Umbilical cord (tissue), 1 donor: ENCODE measurements at regions not wholly inside any gene's neighbourhood (a gene's known extent, or its start where the extent isn't known, plus 50 kb on each side); places are given as distances from the start of the nearest gene placed in this dataset.
"Not testable (repeated sequence)": the region's sequence is repeated elsewhere in the genome, so short reads cannot be mapped to it uniquely, and the experiment has no call there.

Experiments used
- DNase-seq: peaks from one replicate; pipeline ENCODE4 v3.0.0-alpha.2; 2015; ENCODE audit warnings: low spot score

DNA sequence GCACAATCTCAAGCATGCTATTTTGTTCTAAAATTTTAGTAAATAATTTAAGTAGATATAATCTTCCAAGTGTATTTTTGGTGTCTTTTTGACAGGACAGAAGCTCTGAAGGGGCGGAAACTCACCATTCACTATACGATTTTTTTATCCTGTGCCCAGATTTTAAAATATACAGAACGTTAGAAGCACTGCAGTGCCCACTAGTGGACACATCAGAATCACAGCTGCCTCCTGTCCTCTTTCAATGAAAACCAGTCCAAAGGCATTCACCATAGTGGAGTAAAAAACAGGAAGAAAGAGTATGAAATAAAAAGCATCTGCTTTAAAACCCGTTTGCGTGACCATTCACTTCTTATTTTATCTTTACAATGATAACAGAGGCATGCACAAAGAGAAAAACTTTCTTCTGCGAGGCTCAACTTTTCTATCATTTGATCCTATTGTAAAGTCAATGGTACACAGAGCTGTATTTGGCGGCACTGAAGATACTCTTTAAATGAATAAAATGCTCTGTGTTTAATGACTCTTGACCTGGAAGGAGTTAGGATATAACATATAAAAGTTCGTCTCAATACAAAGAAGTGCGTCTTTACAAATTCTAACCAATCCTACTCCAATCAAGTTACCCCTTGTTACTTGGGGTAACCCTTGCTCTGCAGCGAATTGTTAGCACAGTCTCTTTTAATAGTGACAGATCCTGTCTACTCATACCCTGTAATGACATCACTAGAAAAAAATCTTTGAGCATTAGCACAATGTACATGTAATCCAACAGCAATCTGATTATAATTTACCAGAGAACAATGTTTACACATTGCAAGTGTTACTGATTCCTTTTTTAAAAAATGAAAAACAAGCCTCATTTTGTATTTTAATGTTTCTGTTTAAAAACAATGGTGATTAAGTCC, 339.8 kb upstream of the PSMD7 start:
- DNase-seq = peak; percentile 89

DNA sequence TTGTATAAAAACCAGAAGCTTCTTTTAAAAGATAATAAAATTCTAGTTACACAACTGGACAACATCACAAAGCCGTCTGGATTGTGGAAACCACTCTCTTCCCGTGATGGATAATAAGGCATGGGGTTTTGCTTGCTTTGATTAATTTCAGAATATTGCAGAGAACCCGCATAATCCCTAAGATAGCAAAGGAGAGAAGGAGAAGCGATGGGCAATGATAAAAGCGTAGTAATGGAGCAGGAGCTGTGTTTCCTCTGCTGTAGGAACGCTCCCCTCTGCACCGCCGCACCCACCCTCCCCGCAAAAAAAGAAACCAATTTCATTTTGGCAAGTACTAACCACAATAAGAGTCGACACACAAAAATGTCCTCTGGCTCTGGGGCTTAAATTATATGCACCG, 340.9 kb upstream of the PSMD7 start:
- peak; percentile 59 for DNase-seq

- DNase-seq = no peak
Measured at GRCh38 chr16:73955255-73955654, 341.4 kb upstream of the PSMD7 start.

- peak; percentile 83 for DNase-seq
Measured at GRCh38 chr16:73951481-73951880, 345.1 kb upstream of the PSMD7 start.

DNA sequence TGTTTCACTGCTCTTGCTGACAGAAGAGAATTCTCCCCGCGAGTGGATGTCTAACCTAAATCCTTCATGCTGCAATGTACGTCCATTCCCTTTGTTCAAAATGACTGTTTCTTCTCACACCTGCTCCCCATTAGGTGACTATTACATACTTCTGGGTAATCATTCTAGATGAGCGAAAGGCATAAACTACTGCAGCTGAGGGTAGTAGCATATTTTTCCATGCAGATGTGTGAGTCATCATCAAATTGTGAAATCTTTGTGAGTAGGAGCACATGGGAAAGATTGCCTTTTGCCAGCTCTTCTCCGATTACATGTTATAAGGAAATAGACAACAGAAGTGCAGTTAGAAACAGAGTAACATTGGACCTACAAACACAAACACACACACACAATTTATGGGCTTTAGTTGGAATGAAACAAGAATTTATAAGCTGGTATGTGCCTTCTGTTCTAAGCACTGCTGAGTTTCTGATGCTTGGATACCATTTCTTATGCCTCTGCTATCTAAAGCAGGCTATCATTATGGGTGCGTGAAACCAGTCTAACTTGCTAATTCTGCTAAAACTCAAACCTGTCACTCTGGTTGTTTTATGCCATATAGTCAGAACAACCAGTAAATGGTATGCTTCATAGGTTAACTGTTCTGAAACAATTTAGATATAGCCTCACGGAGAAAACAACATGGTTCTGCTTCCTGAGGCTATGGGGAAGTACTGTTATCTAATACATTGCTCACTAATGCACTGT, 346.9 kb upstream of the PSMD7 start:
- peak; percentile 95 for DNase-seq

DNA sequence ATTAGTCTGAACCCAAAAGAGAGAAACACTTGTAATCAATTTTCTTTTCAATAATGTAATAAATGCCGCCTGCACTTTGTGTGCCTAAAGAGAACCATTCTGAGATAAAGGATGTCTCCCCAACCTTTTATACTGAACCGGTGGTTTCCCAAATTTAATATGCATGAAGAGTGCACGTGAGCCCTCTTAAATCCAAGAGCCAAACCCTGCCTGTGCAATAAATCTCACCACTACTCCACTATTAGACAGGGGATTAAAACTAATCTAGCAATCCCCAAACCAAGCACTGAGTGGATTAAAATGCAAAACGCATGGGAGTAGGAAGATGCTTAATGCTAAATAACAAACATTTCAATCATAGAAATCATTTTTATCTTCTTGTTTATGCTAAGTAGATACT, 351.0 kb upstream of the PSMD7 start:
- no peak for DNase-seq

- not testable (repeated sequence) for DNase-seq
Measured at GRCh38 chr16:73943184-73943583, 353.4 kb upstream of the PSMD7 start.

- DNase-seq = not testable (repeated sequence)
Measured at GRCh38 chr16:73940786-73941185, 355.8 kb upstream of the PSMD7 start.

- no peak for DNase-seq
Measured at GRCh38 chr16:73923951-73924350, 372.7 kb upstream of the PSMD7 start.

GRCh38 chr16:73921295-73921694, 375.3 kb upstream of the PSMD7 start:
- DNase-seq = no peak

DNA sequence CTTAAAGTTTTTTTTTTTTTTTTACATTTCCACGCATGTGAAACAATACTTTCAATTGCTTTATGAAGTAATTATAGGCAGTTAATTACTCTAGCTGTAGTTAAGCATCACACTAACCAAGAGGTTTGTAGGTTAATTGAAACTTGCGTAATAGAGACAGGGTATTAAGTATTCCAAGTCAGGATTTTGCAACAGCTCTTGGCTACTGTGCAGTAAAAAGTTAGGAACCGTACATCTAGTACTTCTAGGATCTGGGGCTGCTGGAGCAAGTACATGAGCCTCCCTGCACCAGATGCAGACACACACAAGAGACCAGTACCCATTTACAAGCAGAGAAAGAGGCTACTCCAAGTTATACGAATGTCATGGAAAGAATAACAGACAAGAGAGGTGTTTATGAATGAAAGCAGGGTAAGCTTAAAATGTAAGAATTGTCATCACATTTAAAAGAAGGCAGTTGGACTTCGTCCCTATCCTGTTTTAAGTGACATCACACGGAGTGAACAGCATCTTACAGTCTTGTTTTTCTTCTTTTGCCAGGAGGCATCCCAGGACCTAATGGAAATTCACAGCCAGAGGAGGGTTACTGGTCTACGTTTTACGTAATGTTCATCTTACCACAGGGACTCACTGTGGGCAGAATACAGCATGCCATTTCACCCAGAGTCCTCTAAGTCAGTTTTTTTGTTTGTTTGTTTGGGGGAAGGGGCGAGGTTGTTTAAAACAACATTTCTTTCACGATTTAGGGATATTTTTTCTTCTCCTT, 379.6 kb upstream of the PSMD7 start:
- DNase-seq = peak; percentile 52

GRCh38 chr16:73915935-73916334, 380.7 kb upstream of the PSMD7 start:
- DNase-seq = peak; percentile 35

GRCh38 chr16:73915140-73915539, 381.5 kb upstream of the PSMD7 start:
- peak; percentile 85 for DNase-seq

DNA sequence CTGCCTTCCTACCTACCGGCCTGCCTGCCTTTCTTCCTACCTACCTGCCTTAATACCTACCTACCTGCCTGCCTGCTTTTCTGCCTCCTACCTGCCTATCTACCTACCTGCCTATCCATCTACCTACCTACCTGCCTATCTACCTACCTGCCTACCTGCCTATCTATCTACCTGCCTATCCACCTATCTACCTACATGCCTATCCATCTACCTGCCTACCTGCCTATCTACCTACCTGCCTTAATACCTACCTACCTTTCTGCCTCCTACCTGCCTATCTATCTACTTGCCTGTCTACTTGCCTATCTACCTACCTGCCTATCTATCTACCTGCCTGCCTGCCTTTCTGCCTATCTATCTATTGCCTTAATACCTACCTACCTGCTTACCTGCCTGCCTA, 383.8 kb upstream of the PSMD7 start:
- no peak for DNase-seq

- DNase-seq = peak; percentile 87
Measured at GRCh38 chr16:73912281-73912680, 384.3 kb upstream of the PSMD7 start.

DNA sequence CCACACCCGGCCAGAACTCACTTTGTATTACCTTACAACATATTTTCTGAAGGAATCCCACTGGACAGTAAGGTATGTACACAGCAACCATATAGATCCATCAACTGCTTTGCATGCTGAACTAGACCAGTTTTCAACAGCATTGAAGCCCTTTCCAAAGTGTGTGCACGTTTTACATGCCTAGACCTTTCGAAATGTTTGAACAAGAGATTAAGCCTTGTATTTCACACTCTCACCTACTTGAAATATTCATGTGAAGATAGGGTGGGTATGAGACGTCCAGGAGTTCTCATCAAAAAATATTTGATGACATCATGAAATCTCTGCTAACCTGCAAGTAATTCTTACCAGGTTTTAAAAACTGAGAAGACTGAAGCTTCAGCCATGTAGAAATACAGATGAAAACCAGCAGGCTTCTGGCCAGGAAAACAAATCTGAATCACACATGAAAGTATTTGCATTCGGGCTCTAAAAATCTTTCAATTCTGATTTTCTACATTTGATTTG, 387.0 kb upstream of the PSMD7 start:
- no peak for DNase-seq

DNA sequence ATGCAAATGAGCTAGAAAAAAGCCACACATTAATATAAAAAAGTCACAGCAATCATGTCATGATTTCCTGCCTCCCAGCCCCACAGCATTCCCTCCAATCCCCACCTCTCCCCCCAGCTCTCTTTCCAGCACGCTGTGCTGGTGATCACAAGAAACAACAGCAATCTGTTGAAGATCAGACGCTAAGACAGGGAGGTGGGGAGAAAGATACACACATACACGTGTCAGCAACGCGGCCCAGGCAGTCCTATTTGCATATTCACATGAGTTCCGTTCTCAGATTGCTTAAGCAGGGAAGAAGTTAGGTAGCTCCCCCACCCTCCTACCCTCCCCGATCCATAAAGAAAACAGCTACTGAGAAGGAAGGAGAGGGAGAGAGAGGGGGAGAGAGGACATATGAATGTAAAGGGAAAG, 405.5 kb upstream of the PSMD7 start:
- peak; percentile 88 for DNase-seq

DNA sequence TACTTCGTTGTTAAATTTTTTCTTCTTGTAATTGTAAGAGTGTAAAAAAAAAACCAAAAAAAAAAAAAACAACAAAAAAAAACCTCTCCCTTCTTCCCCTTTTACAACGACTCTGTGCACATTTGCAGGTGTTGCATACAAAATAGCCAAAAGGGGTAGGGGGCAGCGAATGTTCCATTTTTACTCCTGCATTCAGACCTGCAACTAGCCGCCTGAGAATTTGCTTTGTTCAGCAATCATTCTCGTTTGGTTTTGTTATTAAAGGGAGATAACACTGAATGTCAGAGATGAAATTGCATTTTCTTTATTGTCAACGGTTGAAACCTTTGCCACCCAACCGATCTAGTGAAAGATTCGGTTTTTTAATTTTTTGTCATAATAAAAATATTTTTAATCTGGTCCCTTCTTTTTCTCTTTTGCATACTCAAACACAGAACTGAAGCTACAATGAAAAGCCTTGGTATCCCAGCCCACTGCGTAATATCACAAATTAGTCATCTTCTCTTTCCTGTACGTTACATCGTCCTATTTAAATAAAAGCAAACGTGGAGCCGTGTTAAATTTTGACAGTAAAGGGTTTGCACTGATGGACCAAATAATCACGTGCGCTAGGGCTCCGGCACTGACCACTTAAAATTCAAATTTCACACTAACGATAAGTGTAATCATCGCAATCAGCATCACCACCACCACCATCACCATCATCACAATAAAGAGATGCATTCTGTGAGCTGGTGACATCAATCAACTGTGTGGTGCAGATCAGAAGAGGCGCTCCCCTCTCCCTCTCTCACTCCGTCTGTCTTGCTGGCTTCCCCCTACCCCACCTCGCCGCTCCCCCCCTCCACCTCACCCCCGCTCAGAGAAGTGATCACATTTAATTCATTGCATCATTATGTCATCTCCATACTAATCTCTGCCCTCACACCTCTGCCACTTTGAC, 406.2 kb upstream of the PSMD7 start:
- peak; percentile 55 for DNase-seq

GRCh38 chr16:73888840-73889490, 407.6 kb upstream of the PSMD7 start:
- no peak for DNase-seq

- no peak for DNase-seq
Measured at GRCh38 chr16:73887911-73888310, 408.7 kb upstream of the PSMD7 start.
